ENCODE measurements at regions not wholly inside any gene's neighbourhood (a gene's known extent, or its start where the extent isn't known, plus 50 kb on each side); places are given as distances from the start of the nearest gene placed in this dataset.
"Not testable (repeated sequence)": the region's sequence is repeated elsewhere in the genome, so short reads cannot be mapped to it uniquely, and the experiment has no call there.

GRCh38 chr3:78260388-78260787, 1220.5 kb downstream of the ROBO2 start:
- no peaks in the 10 kb centered on the region for H3K27me3 Mint-ChIP-seq (ENCODE audit: low read depth)
- no peaks in the 10 kb centered on the region for H3K4me1 Mint-ChIP-seq (ENCODE audit: low read depth)
- H3K4me3 Mint-ChIP-seq (ENCODE audit: low read depth), result no peak overlapping the region
- DNase-seq (ENCODE audit: low spot score), result no peak
- peaks cover 45% of the 10 kb centered on the region for H3K9me3 Mint-ChIP-seq
- no peak overlapping the region for H3K27ac Mint-ChIP-seq
- H3K36me3 Mint-ChIP-seq (ENCODE audit: low read depth), result no peaks in the 10 kb centered on the region
- intact Hi-C loops (cut with micrococcal nuclease), result no loop called here

- H3K4me3 Mint-ChIP-seq (ENCODE audit: low read depth); H3K4me1 Mint-ChIP-seq (ENCODE audit: low read depth); H3K36me3 Mint-ChIP-seq (ENCODE audit: low read depth); H3K27me3 Mint-ChIP-seq (ENCODE audit: low read depth); DNase-seq (ENCODE audit: low spot score); intact Hi-C loops (cut with micrococcal nuclease); H3K27ac Mint-ChIP-seq: not testable (repeated sequence)
- peaks cover 52% of the 10 kb centered on the region for H3K9me3 Mint-ChIP-seq
These were observed 1226.7 kb downstream of the ROBO2 start for GRCh38 chr3:78266550-78266949.

GRCh38 chr3:78267235-78267634, 1227.3 kb downstream of the ROBO2 start:
- intact Hi-C loops (cut with micrococcal nuclease), result no loop called here
- H3K36me3 Mint-ChIP-seq (ENCODE audit: low read depth), result no peaks in the 10 kb centered on the region
- DNase-seq (ENCODE audit: low spot score), result no peak
- H3K27ac Mint-ChIP-seq, result no peak overlapping the region
- H3K9me3 Mint-ChIP-seq, result peaks cover 52% of the 10 kb centered on the region
- H3K4me3 Mint-ChIP-seq (ENCODE audit: low read depth), result no peak overlapping the region
- H3K27me3 Mint-ChIP-seq (ENCODE audit: low read depth), result no peaks in the 10 kb centered on the region
- no peaks in the 10 kb centered on the region for H3K4me1 Mint-ChIP-seq (ENCODE audit: low read depth)

- H3K4me3 Mint-ChIP-seq (ENCODE audit: low read depth), result no peak overlapping the region
- intact Hi-C loops (cut with micrococcal nuclease), result no loop called here
- DNase-seq (ENCODE audit: low spot score), result no peak
- no peaks in the 10 kb centered on the region for H3K36me3 Mint-ChIP-seq (ENCODE audit: low read depth)
- H3K9me3 Mint-ChIP-seq, result peaks cover 44% of the 10 kb centered on the region
- no peak overlapping the region for H3K27ac Mint-ChIP-seq
- no peaks in the 10 kb centered on the region for H3K27me3 Mint-ChIP-seq (ENCODE audit: low read depth)
- no peaks in the 10 kb centered on the region for H3K4me1 Mint-ChIP-seq (ENCODE audit: low read depth)
These were observed 1228.2 kb downstream of the ROBO2 start for GRCh38 chr3:78268087-78268486.

- Mint-ChIP-seq H3K36me3 (ENCODE audit: low read depth) (no peaks in the 10 kb centered on the region), H3K4me1 (ENCODE audit: low read depth) (no peaks in the 10 kb centered on the region), H3K27me3 (ENCODE audit: low read depth) (no peaks in the 10 kb centered on the region), H3K27ac (no peak overlapping the region), H3K4me3 (ENCODE audit: low read depth) (no peak overlapping the region), H3K9me3 (peaks cover 51% of the 10 kb centered on the region)
- no peak for DNase-seq (ENCODE audit: low spot score)
- intact Hi-C loops (cut with micrococcal nuclease), result no loop called here
These were observed 1229.1 kb downstream of the ROBO2 start for GRCh38 chr3:78268716-78269668.

- Mint-ChIP-seq H3K4me3 (ENCODE audit: low read depth) (no peak overlapping the region), H3K36me3 (ENCODE audit: low read depth) (no peaks in the 10 kb centered on the region), H3K4me1 (ENCODE audit: low read depth) (no peaks in the 10 kb centered on the region), H3K27ac (no peak overlapping the region), H3K27me3 (ENCODE audit: low read depth) (no peaks in the 10 kb centered on the region), H3K9me3 (peaks cover 24% of the 10 kb centered on the region)
- no peak for DNase-seq (ENCODE audit: low spot score)
- intact Hi-C loops (cut with micrococcal nuclease), result no loop called here
These were observed 1233.4 kb downstream of the ROBO2 start for GRCh38 chr3:78273326-78273725.

GRCh38 chr3:78274475-78275065, 1234.7 kb downstream of the ROBO2 start:
- Mint-ChIP-seq H3K9me3 (peaks cover 27% of the 10 kb centered on the region), H3K27ac (no peak overlapping the region), H3K27me3 (ENCODE audit: low read depth) (no peaks in the 10 kb centered on the region), H3K36me3 (ENCODE audit: low read depth) (no peaks in the 10 kb centered on the region), H3K4me1 (ENCODE audit: low read depth) (no peaks in the 10 kb centered on the region), H3K4me3 (ENCODE audit: low read depth) (no peak overlapping the region)
- no peak for DNase-seq (ENCODE audit: low spot score)
- intact Hi-C loops (cut with micrococcal nuclease), result no loop called here

- Mint-ChIP-seq H3K9me3 (peaks cover 30% of the 10 kb centered on the region), H3K27ac (no peak overlapping the region), H3K36me3 (ENCODE audit: low read depth) (no peaks in the 10 kb centered on the region), H3K4me1 (ENCODE audit: low read depth) (no peaks in the 10 kb centered on the region), H3K4me3 (ENCODE audit: low read depth) (no peak overlapping the region), H3K27me3 (ENCODE audit: low read depth) (no peaks in the 10 kb centered on the region)
- intact Hi-C loops (cut with micrococcal nuclease), result no loop called here
- DNase-seq (ENCODE audit: low spot score), result no peak
These were observed 1235.5 kb downstream of the ROBO2 start for GRCh38 chr3:78275420-78275852.

- no peak for DNase-seq (ENCODE audit: low spot score)
- Mint-ChIP-seq H3K27ac (no peak overlapping the region), H3K4me1 (ENCODE audit: low read depth) (no peaks in the 10 kb centered on the region), H3K27me3 (ENCODE audit: low read depth) (no peaks in the 10 kb centered on the region), H3K4me3 (ENCODE audit: low read depth) (no peak overlapping the region), H3K9me3 (peaks cover 40% of the 10 kb centered on the region), H3K36me3 (ENCODE audit: low read depth) (no peaks in the 10 kb centered on the region)
- intact Hi-C loops (cut with micrococcal nuclease), result no loop called here
These were observed 1237.3 kb downstream of the ROBO2 start for GRCh38 chr3:78277220-78277619.

GRCh38 chr3:78277801-78278200, 1237.9 kb downstream of the ROBO2 start:
- H3K27ac Mint-ChIP-seq, result no peak overlapping the region
- no peaks in the 10 kb centered on the region for H3K36me3 Mint-ChIP-seq (ENCODE audit: low read depth)
- no peaks in the 10 kb centered on the region for H3K27me3 Mint-ChIP-seq (ENCODE audit: low read depth)
- no peak overlapping the region for H3K4me3 Mint-ChIP-seq (ENCODE audit: low read depth)
- H3K4me1 Mint-ChIP-seq (ENCODE audit: low read depth), result no peaks in the 10 kb centered on the region
- intact Hi-C loops (cut with micrococcal nuclease), result no loop called here
- DNase-seq (ENCODE audit: low spot score), result no peak
- peaks cover 45% of the 10 kb centered on the region for H3K9me3 Mint-ChIP-seq

GRCh38 chr3:78279091-78279490, 1239.2 kb downstream of the ROBO2 start:
- DNase-seq (ENCODE audit: low spot score), result no peak
- intact Hi-C loops (cut with micrococcal nuclease), result no loop called here
- Mint-ChIP-seq H3K9me3 (peaks cover 40% of the 10 kb centered on the region), H3K36me3 (ENCODE audit: low read depth) (no peaks in the 10 kb centered on the region), H3K27me3 (ENCODE audit: low read depth) (no peaks in the 10 kb centered on the region), H3K4me3 (ENCODE audit: low read depth) (no peak overlapping the region), H3K4me1 (ENCODE audit: low read depth) (no peaks in the 10 kb centered on the region), H3K27ac (no peak overlapping the region)

- Mint-ChIP-seq H3K27me3 (ENCODE audit: low read depth) (no peaks in the 10 kb centered on the region), H3K9me3 (peaks cover 31% of the 10 kb centered on the region), H3K27ac (no peak overlapping the region), H3K4me3 (ENCODE audit: low read depth) (no peak overlapping the region), H3K36me3 (ENCODE audit: low read depth) (no peaks in the 10 kb centered on the region), H3K4me1 (ENCODE audit: low read depth) (no peaks in the 10 kb centered on the region)
- no peak for DNase-seq (ENCODE audit: low spot score)
- intact Hi-C loops (cut with micrococcal nuclease), result no loop called here
These were observed 1241.5 kb downstream of the ROBO2 start for GRCh38 chr3:78281381-78281780.

- no peak for DNase-seq (ENCODE audit: low spot score)
- Mint-ChIP-seq H3K4me3 (ENCODE audit: low read depth) (no peak overlapping the region), H3K27ac (no peak overlapping the region), H3K27me3 (ENCODE audit: low read depth) (no peaks in the 10 kb centered on the region), H3K4me1 (ENCODE audit: low read depth) (no peaks in the 10 kb centered on the region), H3K9me3 (peaks cover 31% of the 10 kb centered on the region), H3K36me3 (ENCODE audit: low read depth) (no peaks in the 10 kb centered on the region)
- intact Hi-C loops (cut with micrococcal nuclease), result no loop called here
These were observed 1244.1 kb downstream of the ROBO2 start for GRCh38 chr3:78283994-78284393.
